ENCODE measurements at regions not wholly inside any gene's neighbourhood (a gene's known extent, or its start where the extent isn't known, plus 50 kb on each side); places are given as distances from the start of the nearest gene placed in this dataset.
A peak's percentile ranks its signal among the peaks of the same experiment; 100 is the strongest.

- peak; percentile 15 for DNase-seq (ENCODE audit: low spot score)
These were observed 51.2 kb upstream of the UBR2 start for GRCh38 chr6:42512579-42512978.

GRCh38 chr6:42511803-42512422 is 51.9 kb upstream of the UBR2 start:
- no peak for DNase-seq (ENCODE audit: low spot score)

DNA sequence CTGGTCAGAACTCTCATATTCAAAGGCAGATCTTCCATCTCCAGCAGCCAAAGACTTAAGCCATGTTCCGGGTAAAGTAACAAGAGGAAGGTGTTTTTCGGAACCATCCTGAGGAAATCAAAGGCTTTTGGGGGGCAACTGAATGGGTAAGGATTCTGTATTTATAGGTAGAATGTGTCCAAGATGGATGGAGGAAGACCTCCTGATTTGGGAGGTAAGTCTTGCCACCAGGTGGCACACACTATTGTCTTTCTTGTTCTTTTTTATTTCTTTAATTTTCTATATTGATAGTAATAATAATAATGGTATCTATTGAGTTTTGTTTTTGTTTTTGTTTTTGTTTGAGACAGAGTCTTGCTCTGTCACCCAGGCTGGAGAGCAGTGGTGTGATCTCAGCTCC is 53.0 kb upstream of the UBR2 start:
- no peak for DNase-seq (ENCODE audit: low spot score)

- no peak for DNase-seq (ENCODE audit: low spot score)
These were observed 54.1 kb upstream of the UBR2 start for GRCh38 chr6:42509765-42510164.

DNA sequence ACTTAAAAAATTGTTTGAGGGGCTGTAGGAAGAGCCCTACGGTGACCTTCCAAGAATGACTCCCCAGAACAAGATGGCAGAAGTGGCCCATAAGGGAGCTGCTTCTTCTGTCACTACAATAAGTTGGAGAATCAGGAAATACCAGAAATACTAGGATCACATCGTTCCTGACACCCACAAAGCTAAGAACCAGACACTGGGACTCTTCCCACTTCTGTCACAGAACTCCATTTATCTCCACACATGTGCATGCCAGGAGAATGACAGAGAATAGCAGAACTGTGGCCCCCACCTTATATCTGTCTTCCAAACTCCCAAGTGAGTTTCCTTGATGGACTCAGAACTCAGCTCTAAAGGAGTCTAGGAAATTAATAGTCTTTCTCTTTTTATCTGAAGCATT is 54.6 kb upstream of the UBR2 start:
- no peak for DNase-seq (ENCODE audit: low spot score)

- DNase-seq (ENCODE audit: low spot score), result peak; percentile 72
These were observed 55.9 kb upstream of the UBR2 start for GRCh38 chr6:42507901-42508300.

DNA sequence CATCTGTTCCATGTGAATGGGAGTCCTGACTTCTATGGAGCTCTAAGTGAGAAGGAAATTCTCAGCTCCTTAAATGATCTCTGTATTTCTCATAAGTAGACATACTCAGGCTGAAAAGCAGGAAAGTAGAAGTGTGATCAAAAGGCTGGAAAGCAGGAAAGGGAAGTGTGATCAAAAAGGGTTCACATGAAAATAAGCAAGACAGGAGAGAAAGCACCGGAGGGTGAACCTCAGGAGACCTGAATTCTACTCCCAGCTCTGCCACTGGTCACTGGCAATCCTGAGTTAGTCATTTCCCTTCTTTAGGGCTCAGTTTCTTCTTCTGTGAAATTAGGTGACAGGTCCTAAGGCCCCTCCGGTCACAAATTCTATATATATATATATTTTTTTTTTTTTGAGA is 55.5 kb upstream of the TRERF1 start:
- DNase-seq (ENCODE audit: low spot score), result no peak

- DNase-seq (ENCODE audit: low spot score), result no peak
These were observed 54.3 kb upstream of the TRERF1 start for GRCh38 chr6:42506070-42506469.

DNA sequence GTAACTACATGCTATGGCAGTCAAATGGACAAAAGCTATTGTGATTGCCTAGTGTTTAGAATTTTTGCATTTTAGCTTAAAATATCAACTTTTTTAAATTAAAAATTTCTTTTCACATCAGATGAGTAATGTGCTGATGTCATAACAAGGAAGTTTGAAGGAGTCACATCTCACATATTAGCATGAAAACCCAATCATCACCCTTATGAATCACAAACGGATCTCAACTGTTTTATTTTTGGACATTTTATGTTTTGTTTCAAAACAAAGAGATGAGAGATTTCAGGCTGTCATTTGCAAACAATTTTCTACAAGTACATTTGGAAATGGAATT is 53.6 kb upstream of the TRERF1 start:
- DNase-seq (ENCODE audit: low spot score), result no peak

DNA sequence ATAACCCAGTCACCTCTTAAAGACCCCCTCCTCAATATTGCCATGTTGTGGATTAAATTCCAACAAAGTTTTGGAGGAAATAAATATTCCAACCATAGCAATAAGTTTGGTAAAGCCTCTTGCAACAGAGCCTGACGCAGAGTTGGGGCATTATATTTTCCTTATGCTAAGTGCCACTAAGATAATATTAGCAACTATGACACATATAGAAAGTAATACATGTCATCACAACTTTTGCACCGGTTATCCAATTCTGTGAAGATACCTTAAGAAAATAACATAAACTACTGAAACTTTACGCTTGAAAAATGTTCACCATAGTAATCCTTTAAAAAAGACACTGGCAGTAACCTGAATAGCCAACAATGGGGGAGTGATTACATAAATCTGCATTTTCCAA is 52.2 kb upstream of the TRERF1 start:
- no peak for DNase-seq (ENCODE audit: low spot score)

- no peak for DNase-seq (ENCODE audit: low spot score)
These were observed 51.3 kb upstream of the TRERF1 start for GRCh38 chr6:42502990-42503389.

- no peak for DNase-seq (ENCODE audit: low spot score)
These were observed 50.4 kb upstream of the TRERF1 start for GRCh38 chr6:42502127-42502526.

All from umbilical cord (tissue), 1 donor.